Ishikawa (cell line): ENCODE measurements at regions not wholly inside any gene's neighbourhood (a gene's known extent, or its start where the extent isn't known, plus 50 kb on each side); places are given as distances from the start of the nearest gene placed in this dataset.

ENCODE experiments used
- CEBPB ChIP-seq: IDR thresholded peaks from 2 replicates; pipeline ENCODE4 v1.6.1; 2012
- CREB1 ChIP-seq: IDR thresholded peaks from 2 replicates; pipeline ENCODE4 v1.6.1; 2012; ENCODE audit warnings: low read depth
- EGR1 ChIP-seq: IDR thresholded peaks from 2 replicates; pipeline ENCODE4 v1.6.1; 2012
- EP300 ChIP-seq: IDR thresholded peaks from 2 replicates; pipeline ENCODE4 v1.6.1; 2012; ENCODE audit warnings: borderline replicate concordance
- FOXM1 ChIP-seq: IDR thresholded peaks from 2 replicates; pipeline ENCODE4 v1.6.1; 2012; ENCODE audit warnings: low read depth, borderline replicate concordance
- MAX ChIP-seq: IDR thresholded peaks from 2 replicates; pipeline ENCODE4 v1.6.1; 2012
- NFIC ChIP-seq: IDR thresholded peaks from 2 replicates; pipeline ENCODE4 v1.6.1; 2012
- RAD21 ChIP-seq: IDR thresholded peaks from 2 replicates; pipeline ENCODE4 v1.6.1; 2012; ENCODE audit warnings: low read depth
- REST ChIP-seq: IDR thresholded peaks from 2 replicates; pipeline ENCODE4 v1.6.1; 2012; ENCODE audit warnings: low read depth, mild to moderate bottlenecking
- TAF1 ChIP-seq: IDR thresholded peaks from 2 replicates; pipeline ENCODE4 v1.6.1; 2012; ENCODE audit warnings: low read depth, mild to moderate bottlenecking
- TCF12 ChIP-seq: IDR thresholded peaks from 2 replicates; pipeline ENCODE4 v1.6.1; 2012; ENCODE audit warnings: low read depth
- TEAD4 ChIP-seq: IDR thresholded peaks from 2 replicates; pipeline ENCODE4 v1.6.1; 2012
- USF1 ChIP-seq: IDR thresholded peaks from 2 replicates; pipeline ENCODE4 v1.6.1; 2012
- YY1 ChIP-seq: IDR thresholded peaks from 2 replicates; pipeline ENCODE4 v1.6.1; 2012; ENCODE audit warnings: low read depth
- ZBTB7A ChIP-seq: IDR thresholded peaks from 2 replicates; pipeline ENCODE4 v1.6.1; 2012; ENCODE audit warnings: low read depth

GRCh38 chr6:166052837-166053236 lies 114.8 kb downstream of the TBXT start:
- TF ChIP-seq CREB1, result no peak
- no peak for TF ChIP-seq FOXM1
- TF ChIP-seq EP300, result no peak
- TF ChIP-seq REST, result no peak
- no peak for TF ChIP-seq NFIC
- no peak for TF ChIP-seq TCF12
- no peak for TF ChIP-seq EGR1
- no peak for TF ChIP-seq TEAD4
- TF ChIP-seq MAX, result no peak
- TF ChIP-seq YY1, result no peak

- TF ChIP-seq TEAD4 (peak; percentile 12; the same call in 1 of the 2 replicates), MAX (no peak)
Measured at GRCh38 chr6:166050559-166050958, 117.1 kb downstream of the TBXT start.

GRCh38 chr6:166046982-166047381 lies 120.7 kb downstream of the TBXT start:
- no peak for TF ChIP-seq REST
- TF ChIP-seq TAF1, result no peak
- TF ChIP-seq CEBPB, result no peak
- TF ChIP-seq TEAD4, result no peak
- no peak for TF ChIP-seq USF1

GRCh38 chr6:166046226-166046625 lies 121.4 kb downstream of the TBXT start:
- TF ChIP-seq CREB1, result no peak

GRCh38 chr6:166045860-166046200 lies 121.8 kb downstream of the TBXT start:
- no peak for TF ChIP-seq CREB1
- TF ChIP-seq EP300, result no peak
- TF ChIP-seq TCF12, result no peak
- no peak for TF ChIP-seq YY1
- TF ChIP-seq TAF1, result no peak
- no peak for TF ChIP-seq RAD21
- no peak for TF ChIP-seq USF1
- no peak for TF ChIP-seq REST

- TF ChIP-seq CREB1 (no peak), NFIC (no peak), TEAD4 (no peak), MAX (no peak), RAD21 (no peak), REST (no peak), EP300 (no peak), TCF12 (no peak), USF1 (no peak), EGR1 (no peak), YY1 (no peak), ZBTB7A (no peak), FOXM1 (no peak), TAF1 (no peak)
Measured at GRCh38 chr6:166045173-166045859, 122.3 kb downstream of the TBXT start.
